ENCODE measurements at regions not wholly inside any gene's neighbourhood (a gene's known extent, or its start where the extent isn't known, plus 50 kb on each side); places are given as distances from the start of the nearest gene placed in this dataset.

DNA sequence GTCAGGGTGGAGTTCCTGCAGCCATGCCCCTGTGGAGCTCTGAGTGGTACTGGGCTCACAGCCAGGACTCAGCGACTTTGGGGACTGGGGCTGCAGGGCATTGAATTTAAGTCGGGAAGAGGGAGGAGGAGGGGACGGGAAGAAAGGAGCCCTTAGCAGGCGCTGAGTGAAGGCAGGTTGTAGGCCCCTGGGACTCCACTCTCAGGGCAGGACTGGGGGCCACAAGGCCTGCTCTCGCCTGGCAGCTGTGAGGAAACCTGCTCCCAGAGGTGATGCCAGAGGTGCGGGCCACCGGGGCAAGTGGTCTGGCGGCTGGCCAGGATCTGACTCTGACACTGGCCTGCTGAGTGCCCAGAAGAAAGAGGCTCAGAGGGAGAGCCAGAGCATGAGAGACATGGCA lies 73.5 kb downstream of the EPHB3 start:
- H3K9me3 ChIP-seq (ENCODE audit: control extremely low read depth in 1 of 3, control insufficient read depth in 2 of 3, insufficient read depth in 1 of 3, low read length in 2 of 3): peaks cover 0 to 3% (median 0%) of the 10 kb centered on the region in 3 donors
- POLR2A ChIA-PET: no interaction called here
- H2AFZ ChIP-seq (ENCODE audit: insufficient read depth, low read depth, low read length, poor library complexity, severe bottlenecking): no peak overlapping the region
- TF ChIP-seq, protein P1, sequence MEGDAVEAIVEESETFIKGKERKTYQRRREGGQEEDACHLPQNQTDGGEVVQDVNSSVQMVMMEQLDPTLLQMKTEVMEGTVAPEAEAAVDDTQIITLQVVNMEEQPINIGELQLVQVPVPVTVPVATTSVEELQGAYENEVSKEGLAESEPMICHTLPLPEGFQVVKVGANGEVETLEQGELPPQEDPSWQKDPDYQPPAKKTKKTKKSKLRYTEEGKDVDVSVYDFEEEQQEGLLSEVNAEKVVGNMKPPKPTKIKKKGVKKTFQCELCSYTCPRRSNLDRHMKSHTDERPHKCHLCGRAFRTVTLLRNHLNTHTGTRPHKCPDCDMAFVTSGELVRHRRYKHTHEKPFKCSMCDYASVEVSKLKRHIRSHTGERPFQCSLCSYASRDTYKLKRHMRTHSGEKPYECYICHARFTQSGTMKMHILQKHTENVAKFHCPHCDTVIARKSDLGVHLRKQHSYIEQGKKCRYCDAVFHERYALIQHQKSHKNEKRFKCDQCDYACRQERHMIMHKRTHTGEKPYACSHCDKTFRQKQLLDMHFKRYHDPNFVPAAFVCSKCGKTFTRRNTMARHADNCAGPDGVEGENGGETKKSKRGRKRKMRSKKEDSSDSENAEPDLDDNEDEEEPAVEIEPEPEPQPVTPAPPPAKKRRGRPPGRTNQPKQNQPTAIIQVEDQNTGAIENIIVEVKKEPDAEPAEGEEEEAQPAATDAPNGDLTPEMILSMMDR (IDR thresholded peaks at IDR 0.05): no peak
- no peak for TF ChIP-seq EZH2 (IDR thresholded peaks at IDR 0.05; ENCODE audit: borderline replicate concordance, insufficient read depth, low read depth, low read length, poor library complexity, severe bottlenecking)
- DNase-seq (no peak), ATAC-seq (ENCODE audit: low read depth) (no peak)
- peaks cover 25% of the 10 kb centered on the region for H3K27me3 Mint-ChIP-seq
- no peaks in the 10 kb centered on the region for H4K20me1 ChIP-seq (ENCODE audit: control insufficient read depth, insufficient read depth, low read length, poor library complexity, severe bottlenecking)
- no peaks in the 10 kb centered on the region for H3K9me3 Mint-ChIP-seq (ENCODE audit: insufficient read depth)
- H3K4me1 ChIP-seq (ENCODE audit: control insufficient read depth in 2 of 2, insufficient read depth in 2 of 2, low read length in 2 of 2): no peaks in the 10 kb centered on the region
- intact Hi-C loops (cut with micrococcal nuclease): no loop called here
- H3K36me3 ChIP-seq (replicated peaks in 1 of 2; ENCODE audit: control extremely low read depth in 1 of 2, control insufficient read depth in 1 of 2, extremely low read depth in 1 of 2, insufficient read depth in 2 of 2, low read length in 1 of 2): no peaks in the 10 kb centered on the region
- no peak overlapping the region for H3K9ac ChIP-seq (ENCODE audit: low read length)
- H3K4me1 Mint-ChIP-seq: no peaks in the 10 kb centered on the region
- no peak overlapping the region for H3K4me3 Mint-ChIP-seq
- CTCF ChIA-PET: no interaction called here
- H3K27ac Mint-ChIP-seq: no peak overlapping the region
- no peaks in the 10 kb centered on the region for H3K79me2 ChIP-seq (ENCODE audit: control insufficient read depth, insufficient read depth, low read length)
- H3K4me2 ChIP-seq (replicated peaks; ENCODE audit: low read depth, low read length, poor library complexity, severe bottlenecking): no peak overlapping the region
- H3K27me3 ChIP-seq (replicated peaks in 1 of 4; ENCODE audit: control extremely low read depth in 1 of 4, control insufficient read depth in 3 of 4, insufficient read depth in 4 of 4, low read length in 3 of 4): peaks cover 0 to 8% (median 1%) of the 10 kb centered on the region in 4 experiments
- 24% methylated on average over 8 of the region's 8 CpGs for WGBS (ENCODE audit: insufficient coverage)
- H3K4me3 ChIP-seq (ENCODE audit: control extremely low read depth in 1 of 5, extremely low read depth in 1 of 5, insufficient read depth in 1 of 5, low read depth in 2 of 5, low read length in 4 of 5): no peak overlapping the region
- H3K27ac ChIP-seq (ENCODE audit: low read length in 2 of 2): no peak overlapping the region

DNA sequence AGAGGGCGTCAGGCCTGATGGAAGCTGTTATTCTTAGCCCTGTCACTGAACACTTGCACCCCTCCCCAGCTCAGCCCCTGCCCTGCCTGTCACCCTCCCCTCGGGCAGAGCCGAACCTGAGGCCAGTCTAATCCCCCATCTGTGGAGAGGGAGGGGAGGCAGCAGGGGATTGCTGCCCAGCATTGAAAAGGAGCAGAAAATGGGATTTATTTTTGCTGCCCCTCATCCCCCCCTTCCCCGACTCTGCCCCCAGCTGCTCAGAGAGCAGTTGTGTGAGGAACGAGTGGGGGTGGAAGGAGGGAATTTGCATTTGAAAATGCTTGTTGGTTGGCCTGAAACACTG lies 71.6 kb downstream of the EPHB3 start:
- peaks cover 0 to 8% (median 1%) of the 10 kb centered on the region in 4 experiments for H3K27me3 ChIP-seq (replicated peaks in 1 of 4; ENCODE audit: control extremely low read depth in 1 of 4, control insufficient read depth in 3 of 4, insufficient read depth in 4 of 4, low read length in 3 of 4)
- no peak overlapping the region for H3K27ac Mint-ChIP-seq
- no peak for ATAC-seq (ENCODE audit: low read depth)

More for the DNA sequence above, 71.6 kb downstream of the EPHB3 start:
- CTCF ChIA-PET: no interaction called here
- Histone ChIP-seq H3K9me3 (ENCODE audit: control extremely low read depth in 1 of 3, control insufficient read depth in 2 of 3, insufficient read depth in 1 of 3, low read length in 2 of 3) (peaks cover 0 to 3% (median 0%) of the 10 kb centered on the region in 3 donors), H3K27ac (ENCODE audit: low read length in 2 of 2) (no peak overlapping the region), H3K79me2 (ENCODE audit: control insufficient read depth, insufficient read depth, low read length) (no peaks in the 10 kb centered on the region), H2AFZ (ENCODE audit: insufficient read depth, low read depth, low read length, poor library complexity, severe bottlenecking) (no peak overlapping the region), H3K4me3 (ENCODE audit: control extremely low read depth in 1 of 5, extremely low read depth in 1 of 5, insufficient read depth in 1 of 5, low read depth in 2 of 5, low read length in 4 of 5) (no peak overlapping the region), H3K9ac (ENCODE audit: low read length) (no peak overlapping the region), H3K4me1 (ENCODE audit: control insufficient read depth in 2 of 2, insufficient read depth in 2 of 2, low read length in 2 of 2) (no peaks in the 10 kb centered on the region), H3K4me2 (replicated peaks; ENCODE audit: low read depth, low read length, poor library complexity, severe bottlenecking) (no peak overlapping the region), H3K36me3 (replicated peaks in 1 of 2; ENCODE audit: control extremely low read depth in 1 of 2, control insufficient read depth in 1 of 2, extremely low read depth in 1 of 2, insufficient read depth in 2 of 2, low read length in 1 of 2) (no peaks in the 10 kb centered on the region), H4K20me1 (ENCODE audit: control insufficient read depth, insufficient read depth, low read length, poor library complexity, severe bottlenecking) (no peaks in the 10 kb centered on the region)
- no peaks in the 10 kb centered on the region for H3K9me3 Mint-ChIP-seq (ENCODE audit: insufficient read depth)
- H3K27me3 Mint-ChIP-seq: peaks cover 25% of the 10 kb centered on the region
- WGBS (ENCODE audit: insufficient coverage): 93% methylated on average over 2 of the region's 5 CpGs
- POLR2A ChIA-PET: no interaction called here
- TF ChIP-seq, protein P1 (IDR thresholded peaks at IDR 0.05): no peak
- TF ChIP-seq EZH2 (IDR thresholded peaks at IDR 0.05; ENCODE audit: borderline replicate concordance, insufficient read depth, low read depth, low read length, poor library complexity, severe bottlenecking): no peak
- H3K4me3 Mint-ChIP-seq: no peak overlapping the region
- H3K4me1 Mint-ChIP-seq: no peaks in the 10 kb centered on the region
- intact Hi-C loops (cut with micrococcal nuclease): no loop called here
- no peak for DNase-seq

Data from B cell (primary cell).